Activated naive CD8-positive, alpha-beta T cell treated with anti-CD3 and anti-CD28 coated beads for 36 hours (primary cell): ENCODE measurements at regions not wholly inside any gene's neighbourhood (a gene's known extent, or its start where the extent isn't known, plus 50 kb on each side); places are given as distances from the start of the nearest gene placed in this dataset.
"Not testable (repeated sequence)": the region's sequence is repeated elsewhere in the genome, so short reads cannot be mapped to it uniquely, and the experiment has no call there.

Source experiments
- DNase-seq: peaks from one replicate; pipeline ENCODE4 v3.0.0; 2021
- H3K27ac Mint-ChIP-seq: one replicate; pipeline ENCODE4 v1.8.0; 2022; ENCODE audit warnings: mild to moderate bottlenecking, moderate library complexity, mixed read lengths
- H3K27me3 Mint-ChIP-seq: one replicate; pipeline ENCODE4 v1.8.0; 2022; ENCODE audit warnings: mild to moderate bottlenecking, mixed read lengths
- H3K36me3 Mint-ChIP-seq: one replicate; pipeline ENCODE4 v1.8.0; 2021; ENCODE audit warnings: mild to moderate bottlenecking, mixed read lengths
- H3K4me1 Mint-ChIP-seq: one replicate; pipeline ENCODE4 v1.8.0; 2021; ENCODE audit warnings: mixed read lengths
- H3K4me3 Mint-ChIP-seq: one replicate; pipeline ENCODE4 v1.8.0; 2022; ENCODE audit warnings: mild to moderate bottlenecking, moderate library complexity, mixed read lengths
- H3K9me3 Mint-ChIP-seq: one replicate; pipeline ENCODE4 v1.8.0; 2022; ENCODE audit warnings: mixed read lengths

GRCh38 chr5:159511570-159511969 lies 181.3 kb upstream of the IL12B start:
- Mint-ChIP-seq H3K9me3 (no peaks in the 10 kb centered on the region), H3K4me1 (peaks cover 7% of the 10 kb centered on the region), H3K27me3 (peaks cover 19% of the 10 kb centered on the region), H3K36me3 (no peaks in the 10 kb centered on the region), H3K4me3 (no peak overlapping the region), H3K27ac (no peak overlapping the region)
- no peak for DNase-seq

DNA sequence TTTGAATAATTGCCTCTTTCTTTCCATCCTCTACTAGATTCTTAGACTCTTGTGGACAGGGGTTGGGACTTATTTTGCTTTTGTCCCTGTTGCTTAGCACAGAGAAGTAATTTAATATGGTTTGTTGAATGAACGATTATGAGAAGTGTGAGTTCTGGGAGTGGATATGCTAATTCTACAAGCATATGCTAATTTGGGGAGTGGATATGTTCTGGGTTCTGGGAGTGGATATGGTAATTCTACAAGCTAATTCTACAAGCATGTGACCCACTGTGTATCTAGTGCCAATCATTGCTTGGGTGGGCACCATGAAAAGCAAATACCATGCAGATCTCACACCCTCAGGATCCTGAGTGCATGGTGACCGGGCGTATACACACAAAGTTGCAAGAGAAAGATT lies 181.8 kb upstream of the IL12B start:
- Mint-ChIP-seq H3K4me1 (peaks cover 7% of the 10 kb centered on the region), H3K4me3 (no peak overlapping the region), H3K27ac (no peak overlapping the region), H3K9me3 (no peaks in the 10 kb centered on the region), H3K36me3 (no peaks in the 10 kb centered on the region), H3K27me3 (peaks cover 16% of the 10 kb centered on the region)
- no peak for DNase-seq

- Mint-ChIP-seq H3K36me3 (no peaks in the 10 kb centered on the region), H3K4me3 (no peak overlapping the region), H3K27ac (no peak overlapping the region), H3K27me3 (peaks cover 5% of the 10 kb centered on the region), H3K4me1 (peaks cover 7% of the 10 kb centered on the region), H3K9me3 (no peaks in the 10 kb centered on the region)
- no peak for DNase-seq
Observed at GRCh38 chr5:159514229-159514810, 184.0 kb upstream of the IL12B start.

DNA sequence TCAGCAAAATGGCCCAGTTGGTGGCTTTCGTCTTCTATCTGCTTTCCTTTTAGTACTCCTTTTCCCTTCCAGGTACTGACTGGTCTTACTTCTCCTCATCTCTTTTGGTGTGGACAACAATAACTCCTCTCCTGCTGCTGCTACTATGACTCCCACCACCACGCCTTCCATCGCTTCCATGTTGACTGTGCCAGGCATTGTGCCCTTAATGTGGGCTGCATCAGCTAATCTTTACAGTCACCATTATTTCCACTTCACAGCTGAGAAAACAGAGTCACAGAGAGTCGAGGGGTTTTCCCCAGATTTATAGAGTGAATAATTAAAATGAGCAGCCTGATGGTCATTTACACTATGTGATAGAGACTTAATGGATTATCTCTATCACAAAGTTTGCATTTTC lies 184.9 kb upstream of the IL12B start:
- Mint-ChIP-seq H3K27me3 (peaks cover 5% of the 10 kb centered on the region), H3K4me1 (peaks cover 7% of the 10 kb centered on the region), H3K9me3 (no peaks in the 10 kb centered on the region), H3K27ac (no peak overlapping the region), H3K36me3 (no peaks in the 10 kb centered on the region), H3K4me3 (no peak overlapping the region)
- DNase-seq, result peak; percentile 2

DNA sequence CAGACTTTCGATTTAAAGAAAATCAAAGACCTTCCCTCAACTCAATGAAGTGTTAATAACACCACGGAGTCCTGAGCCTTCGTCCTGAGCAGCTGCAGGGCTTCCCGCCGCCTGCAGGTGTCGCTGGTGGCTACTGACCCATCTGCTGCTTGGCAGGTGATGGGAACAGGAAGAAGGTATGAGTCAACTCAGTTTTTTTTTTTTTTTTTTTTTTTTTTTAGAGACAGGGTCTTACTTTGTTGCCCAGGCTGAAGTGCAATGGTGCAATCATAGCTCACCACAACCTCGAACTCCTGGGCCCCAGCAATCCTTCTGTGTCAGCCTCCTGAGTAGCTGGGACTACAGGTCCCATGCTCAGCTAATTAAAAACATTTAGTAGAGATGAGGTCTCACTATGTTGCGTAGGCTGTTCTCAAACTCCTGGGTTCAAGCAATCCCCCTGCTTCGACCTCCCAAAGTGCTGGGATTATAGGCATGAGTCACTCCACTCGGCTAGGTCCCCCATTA lies 185.7 kb upstream of the IL12B start:
- Mint-ChIP-seq H3K4me3 (no peak overlapping the region), H3K27ac (no peak overlapping the region), H3K27me3 (peaks cover 5% of the 10 kb centered on the region), H3K36me3 (no peaks in the 10 kb centered on the region), H3K9me3 (no peaks in the 10 kb centered on the region), H3K4me1 (peaks cover 7% of the 10 kb centered on the region)
- DNase-seq, result peak; percentile 78

- Mint-ChIP-seq H3K4me1 (peaks cover 7% of the 10 kb centered on the region), H3K27ac (no peak overlapping the region), H3K36me3 (no peaks in the 10 kb centered on the region), H3K27me3 (peaks cover 5% of the 10 kb centered on the region), H3K9me3 (no peaks in the 10 kb centered on the region), H3K4me3 (no peak overlapping the region)
- no peak for DNase-seq
Observed at GRCh38 chr5:159518371-159518770, 188.1 kb upstream of the IL12B start.

DNA sequence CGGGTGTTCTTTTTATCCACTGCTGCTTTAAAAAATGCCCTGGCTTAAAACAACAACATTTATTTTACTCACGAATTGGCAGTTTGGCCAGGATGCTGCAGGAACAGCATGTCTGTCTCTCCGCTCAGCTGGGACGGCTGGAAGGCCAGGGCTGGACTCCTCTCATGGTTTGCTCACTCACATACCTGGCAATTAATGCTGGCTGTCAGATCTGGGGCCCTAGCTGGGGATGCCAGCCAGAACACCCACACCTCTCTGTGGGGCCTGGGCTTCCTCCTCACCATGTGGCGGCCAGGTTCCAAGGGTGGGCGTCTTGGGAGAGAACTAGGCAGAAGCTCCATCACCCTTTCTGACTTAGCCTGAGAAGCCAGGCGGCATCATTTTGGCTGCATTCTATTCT lies 189.1 kb upstream of the IL12B start:
- peaks cover 2% of the 10 kb centered on the region for H3K27me3 Mint-ChIP-seq

DNA sequence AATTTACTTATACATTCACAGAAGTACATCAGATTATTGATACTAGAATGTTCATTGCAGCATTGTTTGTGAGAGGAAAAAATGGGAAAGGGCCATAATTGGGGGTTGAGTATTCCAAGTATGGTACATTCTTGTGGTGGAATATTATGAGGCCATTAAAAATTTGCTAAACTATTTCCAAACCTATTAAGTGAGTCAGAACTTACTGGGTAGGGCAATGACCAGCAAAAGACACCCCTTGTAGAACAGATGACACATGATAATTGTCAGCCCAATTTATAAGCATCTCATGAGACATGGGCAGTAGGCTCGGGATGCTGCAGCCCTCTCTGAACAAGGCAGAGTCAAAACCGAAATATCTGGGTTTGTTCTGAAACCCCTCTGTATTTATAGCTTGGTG lies 192.6 kb upstream of the IL12B start:
- Mint-ChIP-seq H3K27me3 (no peaks in the 10 kb centered on the region), H3K4me1 (no peaks in the 10 kb centered on the region), H3K36me3 (no peaks in the 10 kb centered on the region), H3K9me3 (no peaks in the 10 kb centered on the region), H3K27ac (no peak overlapping the region), H3K4me3 (no peak overlapping the region)
- no peak for DNase-seq

More for the DNA sequence above, 189.1 kb upstream of the IL12B start:
- Mint-ChIP-seq H3K4me3 (no peak overlapping the region), H3K9me3 (no peaks in the 10 kb centered on the region), H3K36me3 (no peaks in the 10 kb centered on the region), H3K4me1 (peaks cover 7% of the 10 kb centered on the region), H3K27ac (no peak overlapping the region)
- DNase-seq, result no peak

DNA sequence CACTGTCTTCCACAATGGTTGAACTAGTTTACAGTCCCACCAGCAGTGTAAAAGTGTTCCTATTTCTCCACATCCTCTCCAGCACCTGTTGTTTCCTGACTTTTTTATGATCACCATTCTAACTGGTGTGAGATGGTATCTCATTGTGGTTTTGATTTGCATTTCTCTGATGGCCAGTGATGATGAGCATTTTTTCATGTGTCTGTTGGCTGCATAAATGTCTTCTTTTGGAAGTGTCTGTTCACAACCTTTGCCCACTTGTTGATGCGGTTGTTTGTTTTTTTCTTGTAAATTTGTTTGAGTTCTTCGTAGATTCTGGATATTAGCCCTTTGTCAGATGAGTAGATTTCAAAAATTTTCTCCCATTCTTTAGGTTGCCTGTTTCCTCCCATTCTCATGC lies 194.0 kb upstream of the IL12B start:
- not testable (repeated sequence) for H3K27me3 Mint-ChIP-seq, H3K4me1 Mint-ChIP-seq, H3K36me3 Mint-ChIP-seq

DNA sequence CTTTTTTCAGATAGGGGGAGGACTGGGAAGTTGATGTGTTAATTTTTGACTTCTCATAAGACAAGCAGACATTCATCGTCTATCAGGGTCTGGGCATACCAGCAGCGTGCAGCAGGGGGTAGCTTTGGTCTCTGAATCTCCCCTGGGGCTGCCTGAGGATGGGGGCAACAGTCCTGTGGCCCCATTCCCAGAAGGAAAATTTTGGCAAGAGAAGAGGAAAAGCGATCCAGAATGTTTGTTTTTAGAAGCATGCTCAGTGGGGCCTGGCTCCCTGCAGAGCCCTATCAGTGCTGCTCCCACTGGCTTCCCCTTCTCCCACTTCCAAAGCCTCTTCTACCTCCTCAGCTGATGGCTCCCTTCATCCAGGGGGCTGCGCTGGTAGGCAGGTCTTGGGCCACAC lies 194.8 kb upstream of the IL12B start:
- H3K9me3 Mint-ChIP-seq, result peaks cover 2% of the 10 kb centered on the region
- no peak overlapping the region for H3K27ac Mint-ChIP-seq
- no peaks in the 10 kb centered on the region for H3K36me3 Mint-ChIP-seq
- H3K4me1 Mint-ChIP-seq, result no peaks in the 10 kb centered on the region
- no peak overlapping the region for H3K4me3 Mint-ChIP-seq
- DNase-seq, result no peak
- H3K27me3 Mint-ChIP-seq, result no peaks in the 10 kb centered on the region

More for the DNA sequence above, 194.0 kb upstream of the IL12B start:
- DNase-seq, H3K9me3 Mint-ChIP-seq, H3K27ac Mint-ChIP-seq, H3K4me3 Mint-ChIP-seq: not testable (repeated sequence)

GRCh38 chr5:159527546-159528254 lies 197.4 kb upstream of the IL12B start:
- DNase-seq, result no peak
- Mint-ChIP-seq H3K4me3 (no peak overlapping the region), H3K36me3 (no peaks in the 10 kb centered on the region)

DNA sequence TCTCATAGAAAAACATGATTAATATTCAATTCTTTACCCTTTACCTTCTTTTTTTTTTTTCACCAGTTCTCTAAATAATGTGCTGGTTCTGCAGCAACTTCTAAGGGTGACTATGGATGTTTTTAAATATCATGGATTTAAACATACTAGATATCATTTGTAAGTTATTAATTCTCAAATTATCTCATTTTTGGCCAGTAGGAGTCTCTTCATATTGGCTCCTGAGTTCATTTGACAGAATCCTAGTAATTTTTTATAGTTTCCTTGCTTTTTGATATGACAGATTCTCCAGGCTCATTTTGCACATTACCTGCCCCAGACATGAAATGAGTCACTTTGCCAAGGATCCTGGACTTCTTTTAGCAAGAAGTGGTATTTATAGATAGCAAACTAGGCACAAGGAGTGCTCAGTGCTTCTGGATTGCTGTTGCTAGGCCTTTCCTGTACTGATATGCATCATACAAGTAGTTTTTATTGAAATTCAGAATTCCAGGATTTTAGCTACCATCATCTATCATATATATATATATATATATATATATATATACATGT lies 201.3 kb upstream of the IL12B start:
- Mint-ChIP-seq H3K36me3 (no peaks in the 10 kb centered on the region), H3K4me3 (no peak overlapping the region), H3K27ac (no peak overlapping the region)

More at GRCh38 chr5:159527546-159528254, 197.4 kb upstream of the IL12B start:
- H3K27ac Mint-ChIP-seq, result no peak overlapping the region
- H3K27me3 Mint-ChIP-seq, result no peaks in the 10 kb centered on the region
- H3K9me3 Mint-ChIP-seq, result peaks cover 2% of the 10 kb centered on the region
- H3K4me1 Mint-ChIP-seq, result no peaks in the 10 kb centered on the region

DNA sequence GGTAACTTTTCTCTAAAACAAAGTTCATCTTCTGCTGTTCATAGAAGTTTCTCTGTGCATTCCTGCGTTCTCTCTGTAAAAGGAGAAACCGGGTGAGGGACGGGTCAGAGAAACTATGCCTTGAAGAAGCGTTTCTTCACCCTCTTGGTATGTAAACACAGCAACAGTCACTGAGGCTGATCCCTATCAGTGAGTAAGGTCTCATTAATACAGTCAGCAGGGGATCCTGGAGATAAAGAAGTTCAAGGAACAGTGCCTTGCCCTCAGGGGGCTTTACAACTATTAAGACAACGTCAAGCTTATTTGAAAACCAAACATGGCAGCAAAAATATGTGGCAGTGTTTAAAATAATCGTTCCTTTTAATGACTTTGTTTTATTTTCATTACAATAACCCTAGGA lies 202.9 kb upstream of the IL12B start:
- no peak overlapping the region for H3K4me3 Mint-ChIP-seq
- H3K9me3 Mint-ChIP-seq, result peaks cover 2% of the 10 kb centered on the region
- no peaks in the 10 kb centered on the region for H3K27me3 Mint-ChIP-seq
- DNase-seq, result no peak
- H3K36me3 Mint-ChIP-seq, result no peaks in the 10 kb centered on the region
- H3K4me1 Mint-ChIP-seq, result no peaks in the 10 kb centered on the region
- H3K27ac Mint-ChIP-seq, result no peak overlapping the region

More for the DNA sequence above, 201.3 kb upstream of the IL12B start:
- no peaks in the 10 kb centered on the region for H3K27me3 Mint-ChIP-seq
- no peaks in the 10 kb centered on the region for H3K4me1 Mint-ChIP-seq
- no peak for DNase-seq
- peaks cover 2% of the 10 kb centered on the region for H3K9me3 Mint-ChIP-seq

DNA sequence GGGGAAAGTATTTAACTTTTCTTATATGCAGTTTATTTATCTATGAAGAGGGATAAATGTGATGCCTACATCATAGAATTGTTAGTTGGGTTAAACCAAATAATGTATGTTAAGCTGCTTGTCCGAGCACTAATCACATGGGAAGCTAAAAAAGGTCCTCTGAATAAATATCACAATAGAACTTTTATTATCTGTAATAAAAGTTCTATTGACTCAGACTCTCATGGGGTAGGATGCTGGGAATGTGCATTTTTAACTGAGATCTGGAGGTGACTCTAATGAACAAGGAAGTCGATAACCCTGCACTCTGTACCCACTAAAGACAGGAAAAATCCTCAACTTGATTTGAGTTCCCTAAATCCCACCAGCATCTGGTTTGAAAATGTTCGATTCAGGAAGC lies 205.9 kb upstream of the IL12B start:
- DNase-seq, result no peak
- no peak overlapping the region for H3K4me3 Mint-ChIP-seq
- no peaks in the 10 kb centered on the region for H3K4me1 Mint-ChIP-seq
- H3K27me3 Mint-ChIP-seq, result no peaks in the 10 kb centered on the region
- H3K36me3 Mint-ChIP-seq, result no peaks in the 10 kb centered on the region
- no peak overlapping the region for H3K27ac Mint-ChIP-seq
- H3K9me3 Mint-ChIP-seq, result no peaks in the 10 kb centered on the region

DNA sequence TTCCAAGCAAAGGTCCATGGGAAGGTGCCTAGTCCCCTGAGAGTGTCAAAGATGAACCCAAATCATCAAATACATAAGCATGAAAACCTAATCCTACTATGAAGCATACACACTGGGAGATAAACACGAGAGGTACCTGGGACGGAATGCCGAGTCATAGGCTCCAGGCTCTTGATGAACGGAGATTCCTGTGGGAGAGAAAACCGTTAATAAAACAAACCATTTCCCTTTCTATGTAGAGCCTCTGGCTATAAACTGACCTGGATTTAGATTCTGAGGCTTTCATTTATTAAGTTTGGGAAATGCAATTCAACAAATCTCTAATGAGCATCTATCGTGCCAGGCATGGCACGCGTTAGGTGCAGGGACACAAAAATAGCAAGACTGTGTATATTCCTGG lies 206.4 kb upstream of the IL12B start:
- no peak for DNase-seq
- Mint-ChIP-seq H3K27ac (no peak overlapping the region), H3K4me3 (no peak overlapping the region), H3K36me3 (no peaks in the 10 kb centered on the region), H3K9me3 (no peaks in the 10 kb centered on the region), H3K27me3 (no peaks in the 10 kb centered on the region), H3K4me1 (no peaks in the 10 kb centered on the region)

- Mint-ChIP-seq H3K9me3 (no peaks in the 10 kb centered on the region), H3K4me3 (no peak overlapping the region), H3K27ac (no peak overlapping the region), H3K27me3 (peaks cover 3% of the 10 kb centered on the region), H3K4me1 (no peaks in the 10 kb centered on the region), H3K36me3 (no peaks in the 10 kb centered on the region)
- no peak for DNase-seq
Observed at GRCh38 chr5:159539678-159540077, 209.4 kb upstream of the IL12B start.
